GM12878 (cell line): ENCODE measurements at regions not wholly inside any gene's neighbourhood (a gene's known extent, or its start where the extent isn't known, plus 50 kb on each side); places are given as distances from the start of the nearest gene placed in this dataset.

Experiments
- ATAC-seq: fragments of 200-7000 bp; cut with Tn5 transposase; 3 replicates; pipeline ENCODE4 v1.9.1; 2020; ENCODE audit warnings: mild to moderate bottlenecking, moderate library complexity
- BruUV-seq: library from RNA; stranded (reverse); fragments of 400-500 nt; replicated peaks from 2 replicates; lab custom pipeline; 2021; lab: Mats Ljungman, UMichigan
- CTCF ChIA-PET: fragments of 300-600 bp; sonication (Branson Sonifier 250); formaldehyde crosslinking; extraction: SDS; loops from one replicate; lab custom pipeline; 2021; ENCODE audit warnings: inconsistent platforms; lab: Yijun Ruan, JAX
- POLR2A ChIA-PET: fragments of 350-600 bp; formaldehyde crosslinking; extraction: SDS; loops from one replicate; lab custom pipeline; 2021; ENCODE audit warnings: inconsistent platforms; lab: Charles Lee
- RAD21 ChIA-PET: fragments of 300-600 bp; sonication (Branson Sonifier 250); formaldehyde crosslinking; loops from one replicate; lab custom pipeline; 2023; ENCODE audit warnings: antibody characterized with exemption; ENCODE audit not compliant: unreplicated experiment; lab: Charles Lee
- SMC1A ChIA-PET: fragments of 300-600 bp; sonication (Branson Sonifier 250); formaldehyde crosslinking; loops from one replicate; lab custom pipeline; 2023; ENCODE audit not compliant: unreplicated experiment, uncharacterized antibody; lab: Charles Lee
- DNase-seq: peaks from one replicate; pipeline ENCODE4 v3.0.0-alpha.2; 2011; ENCODE audit warnings: low read depth, low spot score
- FAIRE-seq: peaks from 3 replicates; lab custom pipeline; 2011; peaks lifted over from hg19 to GRCh38; lab: Jason Lieb, UNC
- H2AFZ ChIP-seq: 2 replicates; pipeline ENCODE4 v1.6.0; 2011; ENCODE audit warnings: low read depth, low read length, control low read depth; ENCODE audit not compliant: control insufficient read depth
- H3K27ac ChIP-seq: 2 replicates; pipeline ENCODE4 v1.5.1; 2011; ENCODE audit warnings: control low read depth; ENCODE audit not compliant: control insufficient read depth, insufficient read depth
- H3K27me3 ChIP-seq, 2 experiments: replicated peaks in 1 of 2; 2 replicates each; pipeline versions ENCODE4 v1.6.0 to v1.6.1; 2011; ENCODE audit warnings: low read length in 1 of 2; ENCODE audit not compliant: control insufficient read depth in 2 of 2, insufficient read depth in 2 of 2
- H3K36me3 ChIP-seq, 2 experiments: 2 replicates each; pipeline ENCODE4 v1.5.1; 2011; ENCODE audit warnings: low read length in 1 of 2; ENCODE audit not compliant: control insufficient read depth in 2 of 2, insufficient read depth in 2 of 2
- H3K4me1 ChIP-seq: 2 replicates; pipeline ENCODE4 v1.6.1; 2011; ENCODE audit warnings: mild to moderate bottlenecking, low read length, moderate library complexity, mixed read lengths; ENCODE audit not compliant: control insufficient read depth, insufficient read depth
- H3K4me2 ChIP-seq: 2 replicates; pipeline ENCODE4 v1.6.0; 2011; ENCODE audit warnings: control low read depth; ENCODE audit not compliant: control insufficient read depth, insufficient read depth
- H3K4me3 ChIP-seq: fragments of 200-600 bp; sonication (generic); 2 replicates; pipeline ENCODE4 v1.5.1; 2016
- H3K79me2 ChIP-seq: 2 replicates; pipeline ENCODE4 v1.6.0; 2011; ENCODE audit warnings: low read length; ENCODE audit not compliant: control insufficient read depth, insufficient read depth
- H3K9ac ChIP-seq: 2 replicates; pipeline ENCODE4 v1.8.0; 2011; ENCODE audit warnings: low read length, control low read depth, mixed read lengths; ENCODE audit not compliant: control insufficient read depth, insufficient read depth
- H3K9me3 ChIP-seq: replicated peaks from 3 replicates; pipeline ENCODE4 v1.5.1; 2011; ENCODE audit warnings: mild to moderate bottlenecking, low read length; ENCODE audit not compliant: control insufficient read depth, insufficient read depth
- H4K20me1 ChIP-seq: 2 replicates; pipeline ENCODE4 v1.6.0; 2011; ENCODE audit not compliant: control insufficient read depth, insufficient read depth
- ATF7 ChIP-seq: fragments of 450-650 bp; IDR thresholded peaks from 2 replicates; pipeline ENCODE4 v1.6.1; 2016; ENCODE audit warnings: low read depth, mild to moderate bottlenecking
- JUND ChIP-seq: IDR thresholded peaks from 2 replicates; pipeline ENCODE4 v1.6.1; 2012; ENCODE audit warnings: low read depth, mild to moderate bottlenecking, low read length, improper control_type of control experiment, moderate library complexity
- MYB ChIP-seq: fragments of 150-350 bp; IDR thresholded peaks from 2 replicates; pipeline ENCODE4 v1.6.1; 2014; ENCODE audit warnings: mild to moderate bottlenecking, low read depth, low read length, borderline replicate concordance
- NFYA ChIP-seq: IDR thresholded peaks from 2 replicates; pipeline ENCODE4 v1.6.1; 2011; ENCODE audit warnings: low read depth, mild to moderate bottlenecking, low read length, improper control_type of control experiment, borderline replicate concordance
- NR2F1 ChIP-seq: fragments of 450-650 bp; conservative IDR thresholded peaks from 2 replicates; pipeline ENCODE4 v1.6.1; 2017; ENCODE audit warnings: mild to moderate bottlenecking
- SP1 ChIP-seq: IDR thresholded peaks from one replicate; pipeline ENCODE4 v1.6.1; 2011; ENCODE audit warnings: low read depth, low read length
- STAT3 ChIP-seq: IDR thresholded peaks from 2 replicates; pipeline ENCODE4 v1.6.1; 2011; ENCODE audit warnings: low read depth, low read length, improper control_type of control experiment
- TAF1 ChIP-seq: IDR thresholded peaks from 2 replicates; pipeline ENCODE4 v1.6.1; 2011; ENCODE audit warnings: mild to moderate bottlenecking, low read depth, low read length, borderline replicate concordance
- ZNF687 ChIP-seq: fragments of 450-650 bp; IDR thresholded peaks from 2 replicates; pipeline ENCODE4 v1.6.1; 2017; ENCODE audit warnings: mild to moderate bottlenecking, moderate library complexity
- ZSCAN29 ChIP-seq: fragments of 450-650 bp; IDR thresholded peaks from 2 replicates; pipeline ENCODE4 v1.6.1; 2017; ENCODE audit warnings: mild to moderate bottlenecking, moderate library complexity
- WGBS: methylation state at CpG from one replicate; pipeline ENCODE4 v1.1.6; 2016; ENCODE audit warnings: low lambda C conversion rate; ENCODE audit not compliant: insufficient replicate concordance, insufficient coverage; ENCODE audit errors: missing lambda C conversion rate; 5-methylcytosine and 5-hydroxymethylcytosine counted together
- in situ Hi-C: fragments of 300-500 bp; cut with MboI; formaldehyde crosslinking; loops from 9 replicates; pipeline ENCODE4 v1.14.3; 2018; ENCODE audit warnings: mixed read lengths
- intact Hi-C: fragments of 100-400 bp; cut with micrococcal nuclease; formaldehyde crosslinking; loops from one replicate; pipeline ENCODE4 v1.14.2; 2022; ENCODE audit not compliant: unreplicated experiment
- TF ChIP-seq, protein P1 (sequence below): fragments of 150-350 bp; IDR thresholded peaks from 2 replicates; pipeline ENCODE4 v1.6.1; 2016; ENCODE audit warnings: low read depth, low read length
- TF ChIP-seq, protein P2 (sequence below): fragments of 450-650 bp; formaldehyde crosslinking; IDR thresholded peaks from 2 replicates; pipeline ENCODE4 v1.4.0; 2022; ENCODE audit warnings: mild to moderate bottlenecking, moderate library complexity

DNA sequence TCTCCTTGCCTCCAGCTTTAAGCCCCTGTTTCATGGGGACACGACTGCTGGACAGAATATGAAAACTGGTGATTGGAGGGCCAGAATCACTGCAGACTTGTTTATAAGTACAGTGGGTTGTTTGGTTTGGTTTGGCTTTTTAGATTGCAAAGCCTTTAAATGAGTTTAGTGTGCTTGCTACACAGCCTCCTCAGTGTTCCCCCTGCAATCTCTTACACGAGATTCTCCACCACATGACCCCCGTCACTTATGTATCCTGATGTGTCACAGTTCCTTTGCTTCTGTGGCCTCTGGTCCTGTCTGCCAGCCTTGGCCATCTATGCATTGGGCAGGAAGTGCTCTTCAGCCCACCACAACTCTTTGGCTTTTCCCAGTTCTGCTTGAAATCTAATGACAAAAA is 103.7 kb upstream of the ANKRD1 start:
- H4K20me1 ChIP-seq: no peaks in the 10 kb centered on the region
- ATAC-seq: no peak
- in situ Hi-C loops: no loop called here
- ChIA-PET POLR2A (no interaction called here), CTCF (no interaction called here), SMC1A (no interaction called here), RAD21 (no interaction called here)
- H3K27me3 ChIP-seq: no peaks in the 10 kb centered on the region
- no peak overlapping the region for H3K4me3 ChIP-seq
- intact Hi-C loops: no loop called here
- H3K79me2 ChIP-seq: no peaks in the 10 kb centered on the region
- no peaks in the 10 kb centered on the region for H3K36me3 ChIP-seq
- FAIRE-seq: no peak
- H3K9me3 ChIP-seq: no peaks in the 10 kb centered on the region
- no peak for DNase-seq
- no peak overlapping the region for H2AFZ ChIP-seq
- 78% methylated on average over 3 of the region's 3 CpGs for WGBS
- no peak overlapping the region for H3K4me2 ChIP-seq
- no peaks in the 10 kb centered on the region for H3K4me1 ChIP-seq
- no peak overlapping the region for H3K9ac ChIP-seq
- no peak overlapping the region for H3K27ac ChIP-seq
- BruUV-seq: no TSS peak
- TF ChIP-seq, protein P1, sequence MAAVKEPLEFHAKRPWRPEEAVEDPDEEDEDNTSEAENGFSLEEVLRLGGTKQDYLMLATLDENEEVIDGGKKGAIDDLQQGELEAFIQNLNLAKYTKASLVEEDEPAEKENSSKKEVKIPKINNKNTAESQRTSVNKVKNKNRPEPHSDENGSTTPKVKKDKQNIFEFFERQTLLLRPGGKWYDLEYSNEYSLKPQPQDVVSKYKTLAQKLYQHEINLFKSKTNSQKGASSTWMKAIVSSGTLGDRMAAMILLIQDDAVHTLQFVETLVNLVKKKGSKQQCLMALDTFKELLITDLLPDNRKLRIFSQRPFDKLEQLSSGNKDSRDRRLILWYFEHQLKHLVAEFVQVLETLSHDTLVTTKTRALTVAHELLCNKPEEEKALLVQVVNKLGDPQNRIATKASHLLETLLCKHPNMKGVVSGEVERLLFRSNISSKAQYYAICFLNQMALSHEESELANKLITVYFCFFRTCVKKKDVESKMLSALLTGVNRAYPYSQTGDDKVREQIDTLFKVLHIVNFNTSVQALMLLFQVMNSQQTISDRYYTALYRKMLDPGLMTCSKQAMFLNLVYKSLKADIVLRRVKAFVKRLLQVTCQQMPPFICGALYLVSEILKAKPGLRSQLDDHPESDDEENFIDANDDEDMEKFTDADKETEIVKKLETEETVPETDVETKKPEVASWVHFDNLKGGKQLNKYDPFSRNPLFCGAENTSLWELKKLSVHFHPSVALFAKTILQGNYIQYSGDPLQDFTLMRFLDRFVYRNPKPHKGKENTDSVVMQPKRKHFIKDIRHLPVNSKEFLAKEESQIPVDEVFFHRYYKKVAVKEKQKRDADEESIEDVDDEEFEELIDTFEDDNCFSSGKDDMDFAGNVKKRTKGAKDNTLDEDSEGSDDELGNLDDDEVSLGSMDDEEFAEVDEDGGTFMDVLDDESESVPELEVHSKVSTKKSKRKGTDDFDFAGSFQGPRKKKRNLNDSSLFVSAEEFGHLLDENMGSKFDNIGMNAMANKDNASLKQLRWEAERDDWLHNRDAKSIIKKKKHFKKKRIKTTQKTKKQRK: no peak
- TF ChIP-seq, protein P2, sequence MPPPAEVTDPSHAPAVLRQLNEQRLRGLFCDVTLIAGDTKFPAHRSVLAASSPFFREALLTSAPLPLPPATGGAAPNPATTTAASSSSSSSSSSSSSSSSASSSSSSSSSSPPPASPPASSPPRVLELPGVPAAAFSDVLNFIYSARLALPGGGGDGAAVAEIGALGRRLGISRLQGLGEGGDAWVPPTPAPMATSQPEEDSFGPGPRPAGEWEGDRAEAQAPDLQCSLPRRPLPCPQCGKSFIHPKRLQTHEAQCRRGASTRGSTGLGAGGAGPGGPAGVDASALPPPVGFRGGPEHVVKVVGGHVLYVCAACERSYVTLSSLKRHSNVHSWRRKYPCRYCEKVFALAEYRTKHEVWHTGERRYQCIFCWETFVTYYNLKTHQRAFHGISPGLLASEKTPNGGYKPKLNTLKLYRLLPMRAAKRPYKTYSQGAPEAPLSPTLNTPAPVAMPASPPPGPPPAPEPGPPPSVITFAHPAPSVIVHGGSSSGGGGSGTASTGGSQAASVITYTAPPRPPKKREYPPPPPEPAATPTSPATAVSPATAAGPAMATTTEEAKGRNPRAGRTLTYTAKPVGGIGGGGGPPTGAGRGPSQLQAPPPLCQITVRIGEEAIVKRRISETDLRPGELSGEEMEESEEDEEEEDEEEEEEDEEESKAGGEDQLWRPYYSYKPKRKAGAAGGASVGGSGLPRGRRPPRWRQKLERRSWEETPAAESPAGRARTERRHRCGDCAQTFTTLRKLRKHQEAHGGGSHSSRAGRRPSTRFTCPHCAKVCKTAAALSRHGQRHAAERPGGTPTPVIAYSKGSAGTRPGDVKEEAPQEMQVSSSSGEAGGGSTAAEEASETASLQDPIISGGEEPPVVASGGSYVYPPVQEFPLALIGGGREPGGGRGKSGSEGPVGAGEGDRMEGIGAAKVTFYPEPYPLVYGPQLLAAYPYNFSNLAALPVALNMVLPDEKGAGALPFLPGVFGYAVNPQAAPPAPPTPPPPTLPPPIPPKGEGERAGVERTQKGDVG (CRISPR knock-in tag): no peak
- TF ChIP-seq ZNF687 (no peak), ZSCAN29 (no peak), JUND (no peak), TAF1 (no peak), NR2F1 (no peak), NFYA (no peak), STAT3 (no peak), MYB (no peak), SP1 (no peak), ATF7 (no peak)
